HUES48 (cell line): ENCODE measurements at regions not wholly inside any gene's neighbourhood (a gene's known extent, or its start where the extent isn't known, plus 50 kb on each side); places are given as distances from the start of the nearest gene placed in this dataset.

Source experiments
- H3K27ac ChIP-seq: one replicate; pipeline ENCODE4 v1.7.0; 2013; ENCODE audit warnings: low read depth, low read length, inconsistent platforms
- H3K27me3 ChIP-seq: 2 replicates; pipeline ENCODE4 v1.6.1; 2013; ENCODE audit warnings: mild to moderate bottlenecking, low read length; ENCODE audit not compliant: control insufficient read depth, insufficient read depth
- H3K36me3 ChIP-seq: 2 replicates; pipeline ENCODE4 v1.6.1; 2013; ENCODE audit warnings: low read length; ENCODE audit not compliant: control insufficient read depth, insufficient read depth
- H3K4me1 ChIP-seq: 2 replicates; pipeline ENCODE4 v1.6.1; 2013; ENCODE audit warnings: mild to moderate bottlenecking, low read length; ENCODE audit not compliant: control insufficient read depth, insufficient read depth
- H3K4me3 ChIP-seq: 2 replicates; pipeline ENCODE4 v1.5.1; 2013; ENCODE audit warnings: mild to moderate bottlenecking, low read depth, low read length
- H3K9ac ChIP-seq: 2 replicates; pipeline ENCODE4 v1.6.1; 2013; ENCODE audit warnings: mild to moderate bottlenecking, low read depth, low read length, moderate library complexity
- H3K9me3 ChIP-seq: 2 replicates; pipeline ENCODE4 v1.6.1; 2013; ENCODE audit warnings: low read length; ENCODE audit not compliant: control insufficient read depth, insufficient read depth

- H3K36me3 ChIP-seq, result no peaks in the 10 kb centered on the region
- no peak overlapping the region for H3K4me3 ChIP-seq
- no peaks in the 10 kb centered on the region for H3K27me3 ChIP-seq
- no peak overlapping the region for H3K27ac ChIP-seq
- H3K4me1 ChIP-seq, result no peaks in the 10 kb centered on the region
- no peak overlapping the region for H3K9ac ChIP-seq
- no peaks in the 10 kb centered on the region for H3K9me3 ChIP-seq
Observed at GRCh38 chr1:212525479-212526110, 83.0 kb upstream of the ATF3 start.

DNA sequence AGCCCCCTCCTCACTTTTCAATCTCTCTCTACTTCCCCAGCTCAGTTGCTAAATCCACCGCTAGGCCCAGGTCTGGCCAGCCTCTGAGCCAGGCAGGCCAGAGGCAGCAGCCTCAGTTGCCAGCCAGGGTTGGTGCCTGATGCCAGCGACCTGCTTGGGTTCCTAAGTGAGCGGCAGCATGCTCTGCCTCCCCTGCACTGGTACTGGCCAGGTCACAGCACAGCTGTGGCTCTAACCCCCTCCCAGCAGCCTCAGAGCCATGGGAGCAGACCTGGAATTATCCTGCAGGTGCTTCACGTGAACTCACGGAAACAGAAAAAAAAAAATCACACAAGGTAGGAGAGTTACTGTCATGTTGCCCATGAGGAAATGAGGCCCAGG is 82.5 kb upstream of the ATF3 start:
- H3K36me3 ChIP-seq, result no peaks in the 10 kb centered on the region
- H3K27ac ChIP-seq, result no peak overlapping the region
- no peak overlapping the region for H3K9ac ChIP-seq
- no peaks in the 10 kb centered on the region for H3K27me3 ChIP-seq
- no peaks in the 10 kb centered on the region for H3K4me1 ChIP-seq
- no peaks in the 10 kb centered on the region for H3K9me3 ChIP-seq
- H3K4me3 ChIP-seq, result no peak overlapping the region

DNA sequence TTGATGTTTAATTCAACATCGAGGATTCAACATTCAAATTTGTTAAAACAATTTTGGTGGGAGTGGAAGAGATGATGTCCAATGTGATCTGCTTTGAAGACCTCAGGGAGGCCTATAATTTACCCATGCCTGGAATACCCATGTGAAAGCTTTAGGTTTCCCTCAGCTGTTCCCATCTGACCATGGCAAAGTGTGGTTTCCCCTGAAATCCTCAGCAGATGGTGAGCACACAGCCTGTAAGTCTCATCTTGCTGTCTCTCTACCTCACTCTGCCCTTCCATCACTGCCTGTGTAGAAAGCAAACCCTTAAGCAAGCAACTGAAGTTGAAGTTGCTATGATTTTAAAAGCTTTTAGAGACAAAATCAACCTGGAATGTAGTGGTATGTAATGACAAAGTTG is 80.1 kb upstream of the ATF3 start:
- Histone ChIP-seq H3K27me3 (no peaks in the 10 kb centered on the region), H3K9ac (no peak overlapping the region), H3K4me1 (no peaks in the 10 kb centered on the region), H3K36me3 (no peaks in the 10 kb centered on the region), H3K9me3 (no peaks in the 10 kb centered on the region), H3K4me3 (no peak overlapping the region), H3K27ac (no peak overlapping the region)

DNA sequence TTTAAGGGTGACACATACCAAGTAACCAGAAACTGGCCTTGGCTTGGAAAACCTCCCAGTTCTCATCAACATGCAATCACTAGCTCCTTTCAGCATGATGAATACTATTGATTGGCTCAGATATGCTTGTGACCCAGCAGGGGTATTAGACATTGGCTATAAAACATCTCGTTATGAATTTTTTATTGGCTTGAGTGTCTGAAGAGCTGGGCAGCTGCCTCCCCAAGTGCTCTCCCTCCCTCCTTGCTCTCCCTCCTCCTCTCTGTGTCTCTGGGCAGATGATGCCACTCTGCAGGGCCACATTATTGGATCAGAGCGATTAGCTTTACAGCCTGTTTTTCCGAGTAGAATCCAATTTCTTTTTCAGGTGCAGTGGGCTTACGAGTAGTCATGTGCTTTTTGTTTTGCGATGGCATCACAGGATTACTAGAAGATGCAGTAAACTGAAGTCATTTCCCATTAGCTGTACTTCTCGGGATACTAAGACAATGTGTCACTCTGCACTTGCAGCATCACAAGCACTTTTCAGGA is 79.3 kb upstream of the ATF3 start:
- Histone ChIP-seq H3K9ac (no peak overlapping the region), H3K4me3 (no peak overlapping the region), H3K27ac (no peak overlapping the region), H3K36me3 (no peaks in the 10 kb centered on the region), H3K27me3 (no peaks in the 10 kb centered on the region), H3K4me1 (no peaks in the 10 kb centered on the region), H3K9me3 (no peaks in the 10 kb centered on the region)

- no peak overlapping the region for H3K9ac ChIP-seq
- H3K4me1 ChIP-seq, result no peaks in the 10 kb centered on the region
- H3K27ac ChIP-seq, result no peak overlapping the region
- H3K4me3 ChIP-seq, result no peak overlapping the region
- no peaks in the 10 kb centered on the region for H3K27me3 ChIP-seq
- H3K36me3 ChIP-seq, result no peaks in the 10 kb centered on the region
- H3K9me3 ChIP-seq, result no peaks in the 10 kb centered on the region
Observed at GRCh38 chr1:212531267-212531666, 77.3 kb upstream of the ATF3 start.

DNA sequence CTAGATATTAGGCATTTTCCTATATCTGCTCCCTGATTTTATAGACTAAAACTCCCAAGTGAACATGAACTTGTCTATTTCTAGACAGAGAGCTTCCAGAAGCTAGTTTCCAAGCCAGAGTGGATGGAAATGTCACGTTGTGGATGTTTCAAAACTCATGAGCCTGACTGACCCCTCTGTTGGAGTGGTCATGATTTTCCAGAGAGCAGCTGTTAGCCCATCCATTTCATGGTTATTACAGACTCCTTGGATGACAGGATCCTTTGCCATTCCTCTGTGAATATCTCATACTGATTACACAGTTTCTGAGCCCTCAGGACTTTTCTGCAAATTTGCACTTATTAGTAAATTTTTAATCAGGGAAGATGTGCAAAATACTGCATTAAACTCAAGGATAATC is 76.8 kb upstream of the ATF3 start:
- no peaks in the 10 kb centered on the region for H3K9me3 ChIP-seq
- H3K4me1 ChIP-seq, result no peaks in the 10 kb centered on the region
- no peaks in the 10 kb centered on the region for H3K27me3 ChIP-seq
- no peak overlapping the region for H3K9ac ChIP-seq
- no peaks in the 10 kb centered on the region for H3K36me3 ChIP-seq
- H3K27ac ChIP-seq, result no peak overlapping the region
- no peak overlapping the region for H3K4me3 ChIP-seq

- H3K36me3 ChIP-seq, result no peaks in the 10 kb centered on the region
- H3K4me3 ChIP-seq, result no peak overlapping the region
- peaks cover 6% of the 10 kb centered on the region; the same call in 1 of the 2 replicates for H3K9me3 ChIP-seq
- H3K9ac ChIP-seq, result no peak overlapping the region
- no peak overlapping the region for H3K27ac ChIP-seq
- no peaks in the 10 kb centered on the region for H3K4me1 ChIP-seq
- H3K27me3 ChIP-seq, result no peaks in the 10 kb centered on the region
Observed at GRCh38 chr1:212532469-212533147, 76.0 kb upstream of the ATF3 start.

GRCh38 chr1:212533148-212533517 is 75.4 kb upstream of the ATF3 start:
- H3K9ac ChIP-seq, result no peak overlapping the region
- no peak overlapping the region for H3K4me3 ChIP-seq
- peaks cover 7% of the 10 kb centered on the region; the same call in 1 of the 2 replicates for H3K9me3 ChIP-seq
- no peak overlapping the region for H3K27ac ChIP-seq
- H3K36me3 ChIP-seq, result no peaks in the 10 kb centered on the region
- H3K4me1 ChIP-seq, result no peaks in the 10 kb centered on the region
- H3K27me3 ChIP-seq, result no peaks in the 10 kb centered on the region

GRCh38 chr1:212536586-212536985 is 72.0 kb upstream of the ATF3 start:
- Histone ChIP-seq H3K4me1 (no peaks in the 10 kb centered on the region), H3K9ac (no peak overlapping the region), H3K36me3 (no peaks in the 10 kb centered on the region)

GRCh38 chr1:212537610-212538009 is 71.0 kb upstream of the ATF3 start:
- Histone ChIP-seq H3K9ac (no peak overlapping the region), H3K27me3 (no peaks in the 10 kb centered on the region), H3K9me3 (peaks cover 7% of the 10 kb centered on the region; the same call in 1 of the 2 replicates), H3K4me3 (no peak overlapping the region), H3K4me1 (no peaks in the 10 kb centered on the region), H3K27ac (no peak overlapping the region), H3K36me3 (no peaks in the 10 kb centered on the region)

More at GRCh38 chr1:212536586-212536985, 72.0 kb upstream of the ATF3 start:
- Histone ChIP-seq H3K4me3 (no peak overlapping the region), H3K27me3 (no peaks in the 10 kb centered on the region), H3K9me3 (peaks cover 7% of the 10 kb centered on the region; the same call in 1 of the 2 replicates), H3K27ac (no peak overlapping the region)

DNA sequence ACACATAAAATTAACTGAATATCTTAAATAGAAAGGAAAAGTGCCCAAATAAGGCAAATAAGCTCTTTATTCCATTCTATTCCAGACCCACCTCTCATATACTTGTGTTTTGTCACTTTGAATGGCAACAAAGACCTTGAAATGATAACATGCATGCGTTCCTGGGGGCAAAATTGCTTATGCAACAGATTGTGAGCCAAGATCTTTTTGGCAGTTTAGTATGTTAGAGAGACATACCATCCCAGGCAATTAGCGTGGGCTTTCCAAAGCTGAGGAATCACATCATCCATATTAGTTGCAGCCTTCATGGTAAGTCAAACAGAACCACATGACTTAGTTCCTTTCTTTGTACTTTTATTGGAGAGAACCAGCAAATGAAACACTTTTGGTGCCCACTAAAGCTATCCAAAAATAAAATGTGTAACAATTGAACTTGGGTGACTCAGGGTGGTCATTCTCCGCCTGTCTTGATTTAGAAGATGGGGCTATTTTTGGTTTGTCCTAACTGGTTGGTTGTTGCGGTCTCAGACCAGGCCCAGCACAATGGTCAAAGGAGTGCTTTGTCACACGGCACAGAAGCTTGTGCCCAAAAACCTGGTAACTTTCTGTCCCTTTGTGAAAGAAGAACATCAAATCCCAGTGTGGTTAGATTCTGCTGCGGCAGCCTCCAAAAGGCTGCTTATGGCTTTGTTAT is 68.7 kb upstream of the ATF3 start:
- H3K27me3 ChIP-seq, result no peaks in the 10 kb centered on the region
- no peak overlapping the region for H3K9ac ChIP-seq
- H3K36me3 ChIP-seq, result no peaks in the 10 kb centered on the region
- H3K4me1 ChIP-seq, result no peaks in the 10 kb centered on the region
- no peak overlapping the region for H3K27ac ChIP-seq
- H3K4me3 ChIP-seq, result no peak overlapping the region
- peaks cover 7% of the 10 kb centered on the region; the same call in 1 of the 2 replicates for H3K9me3 ChIP-seq
